Stomach (tissue), 4 donors: ENCODE measurements at regions not wholly inside any gene's neighbourhood (a gene's known extent, or its start where the extent isn't known, plus 50 kb on each side); places are given as distances from the start of the nearest gene placed in this dataset.

Source experiments
- EP300 ChIP-seq: sonication (generic); formaldehyde crosslinking; IDR thresholded peaks from one replicate; pipeline ENCODE4 v1.6.1; 2017; ENCODE audit warnings: antibody characterized with exemption
- POLR2A ChIP-seq, 4 donors: fragments of 450-650 bp; IDR thresholded peaks; one replicate each; pipeline ENCODE4 v1.6.1; 2016; ENCODE audit warnings: antibody characterized with exemption in 4 of 4, control low read depth in 2 of 4, mild to moderate bottlenecking in 1 of 4, moderate library complexity in 1 of 4
- POLR2AphosphoS5 ChIP-seq, 3 donors: sonication (generic); formaldehyde crosslinking; IDR thresholded peaks; one replicate each; pipeline ENCODE4 v1.6.1; 2016; ENCODE audit warnings: antibody characterized with exemption in 3 of 3
- TF ChIP-seq, protein P1 (sequence below), 7 experiments: fragments of 450-650 bp in 4 of 7; fragments of 200-600 bp in 3 of 7; sonication (generic) in 3 of 7; IDR thresholded peaks; one replicate each; pipeline ENCODE4 v1.5.1; 2016 to 2019; ENCODE audit warnings: antibody characterized with exemption in 7 of 7, control low read depth in 2 of 7, mild to moderate bottlenecking in 1 of 7

DNA sequence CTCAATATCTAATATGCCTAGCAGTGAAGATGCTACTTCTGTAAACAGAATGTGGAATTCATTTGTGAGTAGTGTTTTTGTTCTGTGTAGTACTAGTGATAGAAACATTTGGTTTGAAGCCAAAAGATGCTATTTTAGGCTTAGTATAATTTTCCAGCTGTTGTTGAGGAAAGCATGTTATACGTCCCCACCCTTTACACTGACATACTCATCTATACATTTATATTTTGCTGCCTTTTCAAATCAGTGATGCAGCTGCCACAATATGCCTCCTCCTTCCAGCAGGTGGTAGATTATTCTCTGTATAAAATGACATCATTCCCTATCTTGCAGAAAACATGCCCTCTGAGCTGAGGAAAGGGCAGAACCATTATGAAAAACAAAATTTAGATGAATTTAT, 1217.6 kb upstream of the GJE1 start:
- TF ChIP-seq, protein P1, sequence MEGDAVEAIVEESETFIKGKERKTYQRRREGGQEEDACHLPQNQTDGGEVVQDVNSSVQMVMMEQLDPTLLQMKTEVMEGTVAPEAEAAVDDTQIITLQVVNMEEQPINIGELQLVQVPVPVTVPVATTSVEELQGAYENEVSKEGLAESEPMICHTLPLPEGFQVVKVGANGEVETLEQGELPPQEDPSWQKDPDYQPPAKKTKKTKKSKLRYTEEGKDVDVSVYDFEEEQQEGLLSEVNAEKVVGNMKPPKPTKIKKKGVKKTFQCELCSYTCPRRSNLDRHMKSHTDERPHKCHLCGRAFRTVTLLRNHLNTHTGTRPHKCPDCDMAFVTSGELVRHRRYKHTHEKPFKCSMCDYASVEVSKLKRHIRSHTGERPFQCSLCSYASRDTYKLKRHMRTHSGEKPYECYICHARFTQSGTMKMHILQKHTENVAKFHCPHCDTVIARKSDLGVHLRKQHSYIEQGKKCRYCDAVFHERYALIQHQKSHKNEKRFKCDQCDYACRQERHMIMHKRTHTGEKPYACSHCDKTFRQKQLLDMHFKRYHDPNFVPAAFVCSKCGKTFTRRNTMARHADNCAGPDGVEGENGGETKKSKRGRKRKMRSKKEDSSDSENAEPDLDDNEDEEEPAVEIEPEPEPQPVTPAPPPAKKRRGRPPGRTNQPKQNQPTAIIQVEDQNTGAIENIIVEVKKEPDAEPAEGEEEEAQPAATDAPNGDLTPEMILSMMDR (IDR thresholded peaks at IDR 0.05): no peak
- TF ChIP-seq EP300 (no peak), POLR2A (IDR thresholded peaks at IDR 0.05) (no peak), POLR2AphosphoS5 (IDR thresholded peaks at IDR 0.05) (no peak)
